HEK293 (cell line): ENCODE measurements at regions not wholly inside any gene's neighbourhood (a gene's known extent, or its start where the extent isn't known, plus 50 kb on each side); places are given as distances from the start of the nearest gene placed in this dataset.
A peak's percentile ranks its signal among the peaks of the same experiment; 100 is the strongest.

ENCODE experiments used
- CTCF ChIA-PET: fragments of 350-600 bp; formaldehyde crosslinking; extraction: SDS; loops from one replicate; lab custom pipeline; 2021; ENCODE audit warnings: antibody characterized with exemption; lab: Yijun Ruan, JAX
- POLR2A ChIA-PET: fragments of 300-600 bp; formaldehyde crosslinking; extraction: SDS; loops from one replicate; lab custom pipeline; 2020; ENCODE audit warnings: antibody characterized with exemption, inconsistent platforms; lab: Yijun Ruan, JAX
- H3K27ac ChIP-seq: fragments of 200-500 bp; sonication (Bioruptor generic); 2 replicates; pipeline ENCODE4 v1.5.1; 2014; ENCODE audit warnings: low read depth, low read length, control low read depth, inconsistent platforms; ENCODE audit errors: extremely low read depth
- H3K36me3 ChIP-seq, 2 experiments: fragments of 200-500 bp in 1 of 2; sonication (Bioruptor generic) in 1 of 2; 1 replicate in 1 of 2; 2 replicates in 1 of 2; pipeline ENCODE4 v1.5.1; 2014 to 2017; ENCODE audit warnings: inconsistent platforms in 2 of 2, low read length in 2 of 2; ENCODE audit not compliant: control insufficient read depth in 2 of 2, insufficient read depth in 1 of 2
- H3K4me1 ChIP-seq: fragments of 200-500 bp; sonication (Bioruptor generic); 2 replicates; pipeline ENCODE4 v1.5.1; 2014; ENCODE audit warnings: mild to moderate bottlenecking, low read length, inconsistent platforms; ENCODE audit not compliant: control insufficient read depth, insufficient read depth
- H3K4me3 ChIP-seq: 2 replicates; pipeline ENCODE4 v1.5.1; 2011; ENCODE audit warnings: low read depth, mild to moderate bottlenecking, control low read depth, low read length, moderate library complexity
- H3K9me3 ChIP-seq: fragments of 200-500 bp; sonication (Bioruptor generic); 2 replicates; pipeline ENCODE4 v1.5.1; 2014; ENCODE audit warnings: low read depth, low read length, inconsistent platforms; ENCODE audit not compliant: control insufficient read depth, insufficient read depth
- GLI2 ChIP-seq: fragments of 450-650 bp; formaldehyde crosslinking; IDR thresholded peaks from 2 replicates; pipeline ENCODE4; 2017; ENCODE audit warnings: missing biosample characterization, missing genetic modification characterization, low read depth, borderline replicate concordance
- GLI4 ChIP-seq: fragments of 450-650 bp; formaldehyde crosslinking; IDR thresholded peaks from 2 replicates; pipeline ENCODE4 v1.5.1; 2016; ENCODE audit warnings: missing biosample characterization, missing genetic modification characterization
- REPIN1 ChIP-seq: fragments of 450-650 bp; formaldehyde crosslinking; IDR thresholded peaks from 2 replicates; pipeline ENCODE4 v1.5.1; 2017; ENCODE audit warnings: missing biosample characterization, missing genetic modification characterization, low read depth
- SCRT1 ChIP-seq: fragments of 450-650 bp; formaldehyde crosslinking; IDR thresholded peaks from 2 replicates; pipeline ENCODE4 v1.5.1; 2016; ENCODE audit warnings: missing biosample characterization, missing genetic modification characterization, borderline replicate concordance
- SCRT2 ChIP-seq: fragments of 450-650 bp; formaldehyde crosslinking; IDR thresholded peaks from 2 replicates; pipeline ENCODE4 v1.5.1; 2016; ENCODE audit warnings: missing biosample characterization, missing genetic modification characterization
- SETDB1 ChIP-seq: IDR thresholded peaks from one replicate; pipeline ENCODE4 v1.6.1; 2017; ENCODE audit warnings: mild to moderate bottlenecking, low read length, moderate library complexity, mixed read lengths; ENCODE audit not compliant: insufficient read length
- ZNF138 ChIP-seq: fragments of 450-650 bp; formaldehyde crosslinking; IDR thresholded peaks from 2 replicates; pipeline ENCODE4 v1.5.1; 2016; ENCODE audit warnings: missing biosample characterization, missing genetic modification characterization, borderline replicate concordance
- ZNF146 ChIP-seq: fragments of 450-650 bp; formaldehyde crosslinking; IDR thresholded peaks from 2 replicates; pipeline ENCODE4 v1.5.1; 2016; ENCODE audit warnings: missing biosample characterization, missing genetic modification characterization
- ZNF157 ChIP-seq: fragments of 450-650 bp; formaldehyde crosslinking; IDR thresholded peaks from 2 replicates; pipeline ENCODE4 v1.5.1; 2016; ENCODE audit warnings: missing biosample characterization, missing genetic modification characterization
- ZNF16 ChIP-seq: fragments of 450-650 bp; formaldehyde crosslinking; IDR thresholded peaks from 2 replicates; pipeline ENCODE4 v1.5.1; 2016; ENCODE audit warnings: low read depth, missing biosample characterization, missing genetic modification characterization
- ZNF19 ChIP-seq: fragments of 450-650 bp; formaldehyde crosslinking; IDR thresholded peaks from 2 replicates; pipeline ENCODE4; 2016; ENCODE audit warnings: missing biosample characterization, missing genetic modification characterization, low read depth
- ZNF202 ChIP-seq: fragments of 450-650 bp; formaldehyde crosslinking; IDR thresholded peaks from 2 replicates; pipeline ENCODE4 v1.5.1; 2016; ENCODE audit warnings: missing biosample characterization, missing genetic modification characterization, borderline replicate concordance
- ZNF23 ChIP-seq: fragments of 450-650 bp; formaldehyde crosslinking; IDR thresholded peaks from 2 replicates; pipeline ENCODE4 v1.5.1; 2016; ENCODE audit warnings: missing biosample characterization, missing genetic modification characterization, borderline replicate concordance
- ZNF239 ChIP-seq: fragments of 450-650 bp; formaldehyde crosslinking; IDR thresholded peaks from 2 replicates; pipeline ENCODE4 v1.5.1; 2016; ENCODE audit warnings: missing biosample characterization, missing genetic modification characterization
- ZNF426 ChIP-seq: fragments of 450-650 bp; formaldehyde crosslinking; IDR thresholded peaks from 2 replicates; pipeline ENCODE4 v1.5.1; 2017; ENCODE audit warnings: missing biosample characterization, missing genetic modification characterization, mild to moderate bottlenecking, inconsistent platforms, moderate library complexity
- ZNF510 ChIP-seq: fragments of 450-650 bp; formaldehyde crosslinking; IDR thresholded peaks from 2 replicates; pipeline ENCODE4 v1.5.1; 2018; ENCODE audit warnings: mild to moderate bottlenecking, missing genetic modification characterization, missing biosample characterization; ENCODE audit not compliant: insufficient replicate concordance
- ZNF549 ChIP-seq: fragments of 450-650 bp; IDR thresholded peaks from 2 replicates; pipeline ENCODE4 v1.5.1; 2018; ENCODE audit warnings: missing biosample characterization, missing genetic modification characterization, mild to moderate bottlenecking, inconsistent platforms, moderate library complexity
- ZNF571 ChIP-seq: fragments of 450-650 bp; formaldehyde crosslinking; IDR thresholded peaks from 2 replicates; pipeline ENCODE4 v1.5.0; 2017; ENCODE audit warnings: missing biosample characterization, missing genetic modification characterization
- ZNF621 ChIP-seq: fragments of 450-650 bp; formaldehyde crosslinking; IDR thresholded peaks from 2 replicates; pipeline ENCODE4 v1.5.1; 2017; ENCODE audit warnings: missing biosample characterization, missing genetic modification characterization
- ZNF707 ChIP-seq: fragments of 450-650 bp; formaldehyde crosslinking; IDR thresholded peaks from 2 replicates; pipeline ENCODE4 v1.5.1; 2016; ENCODE audit warnings: missing biosample characterization, missing genetic modification characterization
- TF ChIP-seq, protein P1 (sequence below): fragments of 450-650 bp; formaldehyde crosslinking; IDR thresholded peaks from 2 replicates; pipeline ENCODE4 v1.5.1; 2017; ENCODE audit warnings: missing biosample characterization, missing genetic modification characterization
- TF ChIP-seq, protein P2 (sequence below): fragments of 450-650 bp; formaldehyde crosslinking; IDR thresholded peaks from 2 replicates; pipeline ENCODE4 v1.5.1; 2016; ENCODE audit warnings: missing biosample characterization, missing genetic modification characterization
- TF ChIP-seq, protein P3 (sequence below): fragments of 450-650 bp; formaldehyde crosslinking; IDR thresholded peaks from 2 replicates; pipeline ENCODE4 v1.5.1; 2016; ENCODE audit warnings: missing biosample characterization, missing genetic modification characterization
- TF ChIP-seq, protein P4 (sequence below): fragments of 450-650 bp; formaldehyde crosslinking; optimal IDR thresholded peaks from 2 replicates; pipeline ENCODE3; 2016; ENCODE audit warnings: missing biosample characterization, mild to moderate bottlenecking, missing genetic modification characterization
- TF ChIP-seq, protein P5 (sequence below): fragments of 450-650 bp; formaldehyde crosslinking; IDR thresholded peaks from 2 replicates; pipeline ENCODE4 v1.5.1; 2016; ENCODE audit warnings: missing biosample characterization, missing genetic modification characterization, borderline replicate concordance

DNA sequence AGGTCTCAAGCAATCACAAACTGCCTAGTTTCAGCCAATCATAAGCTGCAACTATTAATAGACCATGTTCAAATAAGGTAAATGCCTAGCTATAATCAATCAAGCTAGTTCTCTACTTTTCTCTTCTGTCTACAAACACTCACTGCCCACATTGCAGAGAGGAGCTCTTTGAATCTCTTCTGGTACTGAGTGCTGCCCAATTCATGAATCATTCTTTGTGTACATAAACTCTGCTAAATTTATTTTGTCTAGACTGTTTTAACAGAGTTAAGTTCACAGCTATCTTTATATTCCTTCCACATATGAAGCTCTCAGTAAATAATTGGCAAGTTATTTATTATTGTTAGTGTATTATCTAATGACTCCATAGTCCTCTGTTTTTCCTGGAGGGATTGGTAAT, 411.0 kb downstream of the EPHA7 start:
- ChIA-PET CTCF (interaction anchor here (0.6 to 1.0 kb wide), 3 partner anchors 8 to 365 kb away, joined by 3 to 5 read pairs (median 4); no protein-coding TSS in a partner anchor), POLR2A (no interaction called here)
- TF ChIP-seq, protein P1, sequence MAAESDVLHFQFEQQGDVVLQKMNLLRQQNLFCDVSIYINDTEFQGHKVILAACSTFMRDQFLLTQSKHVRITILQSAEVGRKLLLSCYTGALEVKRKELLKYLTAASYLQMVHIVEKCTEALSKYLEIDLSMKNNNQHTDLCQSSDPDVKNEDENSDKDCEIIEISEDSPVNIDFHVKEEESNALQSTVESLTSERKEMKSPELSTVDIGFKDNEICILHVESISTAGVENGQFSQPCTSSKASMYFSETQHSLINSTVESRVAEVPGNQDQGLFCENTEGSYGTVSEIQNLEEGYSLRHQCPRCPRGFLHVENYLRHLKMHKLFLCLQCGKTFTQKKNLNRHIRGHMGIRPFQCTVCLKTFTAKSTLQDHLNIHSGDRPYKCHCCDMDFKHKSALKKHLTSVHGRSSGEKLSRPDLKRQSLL (tag by site-specific recombination), result no peak
- no peak for TF ChIP-seq ZNF19 (tag by site-specific recombination)
- TF ChIP-seq ZNF549 (tag by site-specific recombination), result peak; percentile 99
- peak; percentile 75 for TF ChIP-seq SETDB1
- no peak for TF ChIP-seq ZNF23
- TF ChIP-seq ZNF621, result no peak
- H3K4me3 ChIP-seq, result no peak overlapping the region
- no peaks in the 10 kb centered on the region for H3K4me1 ChIP-seq
- H3K9me3 ChIP-seq, result no peaks in the 10 kb centered on the region
- H3K36me3 ChIP-seq, result no peaks in the 10 kb centered on the region
- H3K27ac ChIP-seq, result no peak overlapping the region

DNA sequence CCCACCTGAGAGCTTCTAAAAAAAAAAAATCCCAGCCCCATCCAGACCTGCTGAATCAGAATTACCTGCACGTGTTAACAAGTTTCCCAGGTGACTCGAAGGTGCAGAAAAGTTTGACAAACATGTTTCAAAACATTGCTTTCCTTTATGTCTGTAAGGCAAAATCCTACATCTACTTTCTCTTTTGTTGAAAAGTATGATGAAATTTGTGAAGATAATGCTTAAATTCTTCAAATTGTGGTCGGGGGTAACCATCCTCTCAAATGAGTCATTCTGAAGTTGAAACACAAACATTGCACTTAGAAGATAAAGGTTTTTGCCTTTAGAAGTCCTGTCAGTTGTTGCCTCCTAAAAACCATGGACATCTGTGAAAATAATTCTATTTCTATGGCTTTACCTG, 429.7 kb downstream of the EPHA7 start:
- ChIA-PET POLR2A (interaction anchor here (1.0 kb wide), 1 partner anchor 430 kb away, joined by 3 read pairs; the partner anchor contains the start of gene EPHA7), CTCF (no interaction called here)
- TF ChIP-seq ZNF138 (tag by site-specific recombination) (no peak), ZNF202 (tag by site-specific recombination) (no peak), ZNF426 (no peak), SCRT2 (tag by site-specific recombination) (no peak), GLI2 (tag by site-specific recombination) (no peak), ZNF239 (tag by site-specific recombination) (no peak), ZNF16 (tag by site-specific recombination) (no peak), ZNF571 (tag by site-specific recombination) (no peak), ZNF146 (no peak), REPIN1 (tag by site-specific recombination) (no peak), ZNF510 (no peak), ZNF707 (tag by site-specific recombination) (no peak), GLI4 (tag by site-specific recombination) (no peak), SCRT1 (tag by site-specific recombination) (no peak), ZNF157 (tag by site-specific recombination) (no peak)
- TF ChIP-seq, protein P2, sequence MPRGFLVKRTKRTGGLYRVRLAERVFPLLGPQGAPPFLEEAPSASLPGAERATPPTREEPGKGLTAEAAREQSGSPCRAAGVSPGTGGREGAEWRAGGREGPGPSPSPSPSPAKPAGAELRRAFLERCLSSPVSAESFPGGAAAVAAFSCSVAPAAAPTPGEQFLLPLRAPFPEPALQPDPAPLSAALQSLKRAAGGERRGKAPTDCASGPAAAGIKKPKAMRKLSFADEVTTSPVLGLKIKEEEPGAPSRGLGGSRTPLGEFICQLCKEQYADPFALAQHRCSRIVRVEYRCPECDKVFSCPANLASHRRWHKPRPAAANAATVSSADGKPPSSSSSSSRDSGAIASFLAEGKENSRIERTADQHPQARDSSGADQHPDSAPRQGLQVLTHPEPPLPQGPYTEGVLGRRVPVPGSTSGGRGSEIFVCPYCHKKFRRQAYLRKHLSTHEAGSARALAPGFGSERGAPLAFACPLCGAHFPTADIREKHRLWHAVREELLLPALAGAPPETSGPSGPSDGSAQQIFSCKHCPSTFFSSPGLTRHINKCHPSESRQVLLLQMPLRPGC, result no peak
- TF ChIP-seq, protein P3, sequence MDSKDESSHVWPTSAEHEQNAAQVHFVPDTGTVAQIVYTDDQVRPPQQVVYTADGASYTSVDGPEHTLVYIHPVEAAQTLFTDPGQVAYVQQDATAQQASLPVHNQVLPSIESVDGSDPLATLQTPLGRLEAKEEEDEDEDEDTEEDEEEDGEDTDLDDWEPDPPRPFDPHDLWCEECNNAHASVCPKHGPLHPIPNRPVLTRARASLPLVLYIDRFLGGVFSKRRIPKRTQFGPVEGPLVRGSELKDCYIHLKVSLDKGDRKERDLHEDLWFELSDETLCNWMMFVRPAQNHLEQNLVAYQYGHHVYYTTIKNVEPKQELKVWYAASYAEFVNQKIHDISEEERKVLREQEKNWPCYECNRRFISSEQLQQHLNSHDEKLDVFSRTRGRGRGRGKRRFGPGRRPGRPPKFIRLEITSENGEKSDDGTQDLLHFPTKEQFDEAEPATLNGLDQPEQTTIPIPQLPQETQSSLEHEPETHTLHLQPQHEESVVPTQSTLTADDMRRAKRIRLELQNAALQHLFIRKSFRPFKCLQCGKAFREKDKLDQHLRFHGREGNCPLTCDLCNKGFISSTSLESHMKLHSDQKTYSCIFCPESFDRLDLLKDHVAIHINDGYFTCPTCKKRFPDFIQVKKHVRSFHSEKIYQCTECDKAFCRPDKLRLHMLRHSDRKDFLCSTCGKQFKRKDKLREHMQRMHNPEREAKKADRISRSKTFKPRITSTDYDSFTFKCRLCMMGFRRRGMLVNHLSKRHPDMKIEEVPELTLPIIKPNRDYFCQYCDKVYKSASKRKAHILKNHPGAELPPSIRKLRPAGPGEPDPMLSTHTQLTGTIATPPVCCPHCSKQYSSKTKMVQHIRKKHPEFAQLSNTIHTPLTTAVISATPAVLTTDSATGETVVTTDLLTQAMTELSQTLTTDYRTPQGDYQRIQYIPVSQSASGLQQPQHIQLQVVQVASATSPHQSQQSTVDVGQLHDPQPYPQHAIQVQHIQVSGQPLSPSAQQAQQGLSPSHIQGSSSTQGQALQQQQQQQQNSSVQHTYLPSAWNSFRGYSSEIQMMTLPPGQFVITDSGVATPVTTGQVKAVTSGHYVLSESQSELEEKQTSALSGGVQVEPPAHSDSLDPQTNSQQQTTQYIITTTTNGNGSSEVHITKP, result no peak
- TF ChIP-seq, protein P4, sequence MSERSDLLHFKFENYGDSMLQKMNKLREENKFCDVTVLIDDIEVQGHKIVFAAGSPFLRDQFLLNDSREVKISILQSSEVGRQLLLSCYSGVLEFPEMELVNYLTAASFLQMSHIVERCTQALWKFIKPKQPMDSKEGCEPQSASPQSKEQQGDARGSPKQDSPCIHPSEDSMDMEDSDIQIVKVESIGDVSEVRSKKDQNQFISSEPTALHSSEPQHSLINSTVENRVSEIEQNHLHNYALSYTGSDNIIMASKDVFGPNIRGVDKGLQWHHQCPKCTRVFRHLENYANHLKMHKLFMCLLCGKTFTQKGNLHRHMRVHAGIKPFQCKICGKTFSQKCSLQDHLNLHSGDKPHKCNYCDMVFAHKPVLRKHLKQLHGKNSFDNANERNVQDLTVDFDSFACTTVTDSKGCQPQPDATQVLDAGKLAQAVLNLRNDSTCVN (tag by site-specific recombination), result no peak
- TF ChIP-seq, protein P5, sequence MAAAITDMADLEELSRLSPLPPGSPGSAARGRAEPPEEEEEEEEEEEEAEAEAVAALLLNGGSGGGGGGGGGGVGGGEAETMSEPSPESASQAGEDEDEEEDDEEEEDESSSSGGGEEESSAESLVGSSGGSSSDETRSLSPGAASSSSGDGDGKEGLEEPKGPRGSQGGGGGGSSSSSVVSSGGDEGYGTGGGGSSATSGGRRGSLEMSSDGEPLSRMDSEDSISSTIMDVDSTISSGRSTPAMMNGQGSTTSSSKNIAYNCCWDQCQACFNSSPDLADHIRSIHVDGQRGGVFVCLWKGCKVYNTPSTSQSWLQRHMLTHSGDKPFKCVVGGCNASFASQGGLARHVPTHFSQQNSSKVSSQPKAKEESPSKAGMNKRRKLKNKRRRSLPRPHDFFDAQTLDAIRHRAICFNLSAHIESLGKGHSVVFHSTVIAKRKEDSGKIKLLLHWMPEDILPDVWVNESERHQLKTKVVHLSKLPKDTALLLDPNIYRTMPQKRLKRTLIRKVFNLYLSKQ (tag by site-specific recombination), result no peak
- no peak overlapping the region for H3K4me3 ChIP-seq
- H3K27ac ChIP-seq, result no peak overlapping the region
- no peaks in the 10 kb centered on the region for H3K4me1 ChIP-seq
- no peaks in the 10 kb centered on the region for H3K36me3 ChIP-seq
- no peaks in the 10 kb centered on the region for H3K9me3 ChIP-seq
